ES-I3 (cell line): ENCODE measurements at regions not wholly inside any gene's neighbourhood (a gene's known extent, or its start where the extent isn't known, plus 50 kb on each side); places are given as distances from the start of the nearest gene placed in this dataset.
"Not testable (repeated sequence)": the region's sequence is repeated elsewhere in the genome, so short reads cannot be mapped to it uniquely, and the experiment has no call there.

ENCODE experiments used
- H3K36me3 ChIP-seq: 2 replicates; pipeline ENCODE4 v1.6.1; 2013; ENCODE audit warnings: mild to moderate bottlenecking, low read length, control low read depth, moderate library complexity; ENCODE audit not compliant: insufficient read depth
- H3K4me1 ChIP-seq: 2 replicates; pipeline ENCODE4 v1.6.1; 2013; ENCODE audit warnings: mild to moderate bottlenecking, control low read depth, low read length; ENCODE audit not compliant: insufficient read depth
- H3K9ac ChIP-seq: 2 replicates; pipeline ENCODE4 v1.6.1; 2013; ENCODE audit warnings: low read depth, mild to moderate bottlenecking, low read length, moderate library complexity
- H3K9me3 ChIP-seq: 2 replicates; pipeline ENCODE4 v1.6.1; 2013; ENCODE audit warnings: mild to moderate bottlenecking, low read length, moderate library complexity; ENCODE audit not compliant: control insufficient read depth, insufficient read depth

GRCh38 chr7:46772776-46773175, 809.1 kb downstream of the TNS3 start:
- Histone ChIP-seq H3K9me3 (no peaks in the 10 kb centered on the region; the same call in 1 of the 2 replicates), H3K36me3 (no peaks in the 10 kb centered on the region), H3K9ac (no peak overlapping the region), H3K4me1 (no peaks in the 10 kb centered on the region)

GRCh38 chr7:46767071-46767470, 814.8 kb downstream of the TNS3 start:
- no peaks in the 10 kb centered on the region; the same call in 1 of the 2 replicates for H3K9me3 ChIP-seq
- no peaks in the 10 kb centered on the region for H3K4me1 ChIP-seq
- no peaks in the 10 kb centered on the region for H3K36me3 ChIP-seq
- H3K9ac ChIP-seq, result no peak overlapping the region

- Histone ChIP-seq H3K36me3 (no peaks in the 10 kb centered on the region), H3K9me3 (no peaks in the 10 kb centered on the region), H3K4me1 (no peaks in the 10 kb centered on the region), H3K9ac (no peak overlapping the region)
Measured at GRCh38 chr7:46764100-46764936, 817.6 kb downstream of the TNS3 start.

- Histone ChIP-seq H3K4me1 (no peaks in the 10 kb centered on the region), H3K9ac (no peak overlapping the region), H3K9me3 (no peaks in the 10 kb centered on the region), H3K36me3 (no peaks in the 10 kb centered on the region)
Measured at GRCh38 chr7:46763344-46763743, 818.6 kb downstream of the TNS3 start.

- Histone ChIP-seq H3K9me3 (no peaks in the 10 kb centered on the region), H3K9ac (no peak overlapping the region), H3K4me1 (no peaks in the 10 kb centered on the region), H3K36me3 (no peaks in the 10 kb centered on the region)
Measured at GRCh38 chr7:46759711-46760480, 822.0 kb downstream of the TNS3 start.

GRCh38 chr7:46756996-46757395, 824.9 kb downstream of the TNS3 start:
- Histone ChIP-seq H3K36me3 (no peaks in the 10 kb centered on the region), H3K9ac (no peak overlapping the region), H3K4me1 (no peaks in the 10 kb centered on the region)

GRCh38 chr7:46756256-46756655, 825.7 kb downstream of the TNS3 start:
- Histone ChIP-seq H3K36me3 (no peaks in the 10 kb centered on the region), H3K4me1 (no peaks in the 10 kb centered on the region), H3K9ac (no peak overlapping the region), H3K9me3 (no peaks in the 10 kb centered on the region)

More at GRCh38 chr7:46756996-46757395, 824.9 kb downstream of the TNS3 start:
- no peaks in the 10 kb centered on the region for H3K9me3 ChIP-seq

- no peaks in the 10 kb centered on the region for H3K9me3 ChIP-seq
- H3K9ac ChIP-seq, result no peak overlapping the region
- no peaks in the 10 kb centered on the region for H3K4me1 ChIP-seq
- H3K36me3 ChIP-seq, result no peaks in the 10 kb centered on the region
Measured at GRCh38 chr7:46755120-46756034, 826.5 kb downstream of the TNS3 start.

- no peak overlapping the region for H3K9ac ChIP-seq
- no peaks in the 10 kb centered on the region for H3K9me3 ChIP-seq
- H3K36me3 ChIP-seq, result no peaks in the 10 kb centered on the region
- H3K4me1 ChIP-seq, result no peaks in the 10 kb centered on the region
Measured at GRCh38 chr7:46754140-46754720, 827.7 kb downstream of the TNS3 start.

GRCh38 chr7:46753662-46754061, 828.2 kb downstream of the TNS3 start:
- Histone ChIP-seq H3K9ac (no peak overlapping the region), H3K9me3 (no peaks in the 10 kb centered on the region), H3K4me1 (no peaks in the 10 kb centered on the region), H3K36me3 (no peaks in the 10 kb centered on the region)

GRCh38 chr7:46752881-46753366, 829.0 kb downstream of the TNS3 start:
- H3K9me3 ChIP-seq, result no peaks in the 10 kb centered on the region
- no peaks in the 10 kb centered on the region for H3K36me3 ChIP-seq
- H3K4me1 ChIP-seq, result no peaks in the 10 kb centered on the region
- H3K9ac ChIP-seq, result no peak overlapping the region

GRCh38 chr7:46751927-46752723, 829.8 kb downstream of the TNS3 start:
- H3K9me3 ChIP-seq, H3K9ac ChIP-seq, H3K36me3 ChIP-seq, H3K4me1 ChIP-seq: not testable (repeated sequence)

GRCh38 chr7:46751471-46751870, 830.4 kb upstream of the IGFBP3 start:
- no peak overlapping the region for H3K9ac ChIP-seq
- no peaks in the 10 kb centered on the region for H3K36me3 ChIP-seq
- H3K4me1 ChIP-seq, result no peaks in the 10 kb centered on the region
- H3K9me3 ChIP-seq, result no peaks in the 10 kb centered on the region
